Caco-2 (cell line): ENCODE measurements at regions not wholly inside any gene's neighbourhood (a gene's known extent, or its start where the extent isn't known, plus 50 kb on each side); places are given as distances from the start of the nearest gene placed in this dataset.

Source experiments
- BruUV-seq: library from RNA; stranded (reverse); fragments of 400-500 nt; replicated peaks from 2 replicates; lab custom pipeline; 2021; lab: Mats Ljungman, UMichigan
- CTCF ChIA-PET: fragments of 300-600 bp; sonication (Branson Sonifier 250); formaldehyde crosslinking; loops from one replicate; lab custom pipeline; 2022; ENCODE audit warnings: antibody characterized with exemption; lab: Charles Lee
- POLR2A ChIA-PET: fragments of 300-600 bp; sonication (Branson Sonifier 250); formaldehyde crosslinking; loops from one replicate; lab custom pipeline; 2022; ENCODE audit warnings: antibody characterized with exemption; lab: Charles Lee
- DNase-seq, 2 experiments: peaks; one replicate each; pipeline versions ENCODE4 v3.0.0 to v3.0.0-alpha.2; 2020 to 2022
- H3K27me3 ChIP-seq: replicated peaks from 2 replicates; pipeline ENCODE4 v1.6.0; 2011; ENCODE audit warnings: low read length; ENCODE audit not compliant: control insufficient read depth, insufficient read depth
- H3K36me3 ChIP-seq: 2 replicates; pipeline ENCODE4 v1.5.1; 2011; ENCODE audit warnings: low read length; ENCODE audit not compliant: control insufficient read depth, insufficient read depth
- H3K4me1 ChIP-seq: fragments of 250-450 bp; sonication (Bioruptor Pico); 2 replicates; pipeline ENCODE4 v1.5.1; 2020; ENCODE audit warnings: mild to moderate bottlenecking
- H3K4me3 ChIP-seq: 2 replicates; pipeline ENCODE4 v1.5.1; 2011; ENCODE audit warnings: low read depth, mild to moderate bottlenecking, control low read depth, low read length
- H3K9me3 ChIP-seq: fragments of 250-450 bp; sonication (Bioruptor Pico); 2 replicates; pipeline ENCODE4 v1.5.1; 2020; ENCODE audit warnings: mild to moderate bottlenecking, moderate library complexity
- H3K27ac Mint-ChIP-seq: one replicate; pipeline ENCODE4 v1.8.0; 2022; ENCODE audit warnings: mixed read lengths; ENCODE audit not compliant: unreplicated experiment
- H3K27me3 Mint-ChIP-seq: one replicate; pipeline ENCODE4 v1.8.0; 2022; ENCODE audit warnings: mixed read lengths; ENCODE audit not compliant: insufficient read depth, unreplicated experiment
- H3K36me3 Mint-ChIP-seq: one replicate; pipeline ENCODE4 v1.8.0; 2022; ENCODE audit warnings: mild to moderate bottlenecking, mixed read lengths; ENCODE audit not compliant: insufficient read depth, unreplicated experiment
- H3K4me1 Mint-ChIP-seq: one replicate; pipeline ENCODE4 v1.8.0; 2022; ENCODE audit warnings: low read depth, mixed read lengths; ENCODE audit not compliant: unreplicated experiment
- H3K4me3 Mint-ChIP-seq: one replicate; pipeline ENCODE4 v1.8.0; 2022; ENCODE audit warnings: mild to moderate bottlenecking, moderate library complexity, mixed read lengths; ENCODE audit not compliant: unreplicated experiment
- H3K9me3 Mint-ChIP-seq: one replicate; pipeline ENCODE4 v1.8.0; 2022; ENCODE audit warnings: mixed read lengths; ENCODE audit not compliant: unreplicated experiment
- CTCF ChIP-seq, 2 experiments: fragments of 200-600 bp in 1 of 2; IDR thresholded peaks; 1 replicate in 1 of 2; 2 replicates in 1 of 2; pipeline versions ENCODE4 v1.5.1 to v1.8.0; 2011 to 2022; ENCODE audit warnings: antibody characterized with exemption in 1 of 2, control low read depth in 1 of 2, inconsistent platforms in 1 of 2, low read depth in 1 of 2, low read length in 1 of 2, mild to moderate bottlenecking in 1 of 2, moderate library complexity in 1 of 2; ENCODE audit not compliant: insufficient read depth in 1 of 2, severe bottlenecking in 1 of 2, unreplicated experiment in 1 of 2
- intact Hi-C: fragments of 100-400 bp; cut with micrococcal nuclease; formaldehyde crosslinking; loops from one replicate; pipeline ENCODE4 v1.10.0; 2022; ENCODE audit not compliant: unreplicated experiment

GRCh38 chr5:174182111-174182510, 136.6 kb downstream of the NSG2 start:
- ChIA-PET POLR2A (no interaction called here), CTCF (no interaction called here)
- H3K4me1 Mint-ChIP-seq, result no peaks in the 10 kb centered on the region
- no peaks in the 10 kb centered on the region for H3K9me3 ChIP-seq
- no peaks in the 10 kb centered on the region for H3K36me3 ChIP-seq
- no peak overlapping the region for H3K4me3 Mint-ChIP-seq
- H3K9me3 Mint-ChIP-seq, result no peaks in the 10 kb centered on the region
- no TSS peak for BruUV-seq
- no peak overlapping the region for H3K4me3 ChIP-seq
- intact Hi-C loops, result no loop called here
- H3K27me3 ChIP-seq, result no peaks in the 10 kb centered on the region
- no peak overlapping the region for H3K27ac Mint-ChIP-seq
- no peaks in the 10 kb centered on the region for H3K36me3 Mint-ChIP-seq
- TF ChIP-seq CTCF (IDR thresholded peaks at IDR 0.05; ENCODE audit: insufficient read depth in 1 of 2, low read depth in 1 of 2, low read length in 1 of 2, severe bottlenecking in 1 of 2, unreplicated experiment in 1 of 2), result no peak
- no peak for DNase-seq
- H3K27me3 Mint-ChIP-seq, result peaks cover 40% of the 10 kb centered on the region
- no peaks in the 10 kb centered on the region for H3K4me1 ChIP-seq

GRCh38 chr5:174183701-174184100, 138.2 kb downstream of the NSG2 start:
- no peak overlapping the region for H3K4me3 ChIP-seq
- DNase-seq, result no peak
- no peaks in the 10 kb centered on the region for H3K27me3 ChIP-seq
- Mint-ChIP-seq H3K27me3 (peaks cover 32% of the 10 kb centered on the region), H3K9me3 (no peaks in the 10 kb centered on the region), H3K4me1 (no peaks in the 10 kb centered on the region), H3K27ac (no peak overlapping the region), H3K4me3 (no peak overlapping the region), H3K36me3 (no peaks in the 10 kb centered on the region)
- no peaks in the 10 kb centered on the region for H3K9me3 ChIP-seq
- H3K4me1 ChIP-seq, result no peaks in the 10 kb centered on the region
- CTCF ChIA-PET, result no interaction called here
- POLR2A ChIA-PET, result no interaction called here
- TF ChIP-seq CTCF (IDR thresholded peaks at IDR 0.05; ENCODE audit: insufficient read depth in 1 of 2, low read depth in 1 of 2, low read length in 1 of 2, severe bottlenecking in 1 of 2, unreplicated experiment in 1 of 2), result no peak
- no peaks in the 10 kb centered on the region for H3K36me3 ChIP-seq
- intact Hi-C loops, result no loop called here
- no TSS peak for BruUV-seq

- BruUV-seq, result no TSS peak
- no peaks in the 10 kb centered on the region for H3K36me3 Mint-ChIP-seq
- Histone ChIP-seq H3K4me1 (peaks cover 3% of the 10 kb centered on the region; the same call in 1 of the 2 replicates), H3K27me3 (no peaks in the 10 kb centered on the region), H3K4me3 (no peak overlapping the region), H3K9me3 (no peaks in the 10 kb centered on the region), H3K36me3 (no peaks in the 10 kb centered on the region)
- no peaks in the 10 kb centered on the region for H3K4me1 Mint-ChIP-seq
- no peak for DNase-seq
- H3K27me3 Mint-ChIP-seq, result peaks cover 33% of the 10 kb centered on the region
- ChIA-PET POLR2A (no interaction called here), CTCF (no interaction called here)
- no peak overlapping the region for H3K4me3 Mint-ChIP-seq
- H3K27ac Mint-ChIP-seq, result no peak overlapping the region
- no peak for TF ChIP-seq CTCF (IDR thresholded peaks at IDR 0.05; ENCODE audit: insufficient read depth in 1 of 2, low read depth in 1 of 2, low read length in 1 of 2, severe bottlenecking in 1 of 2, unreplicated experiment in 1 of 2)
- H3K9me3 Mint-ChIP-seq, result no peaks in the 10 kb centered on the region
- intact Hi-C loops, result no loop called here
Observed at GRCh38 chr5:174185506-174185905, 140.0 kb downstream of the NSG2 start.
